Adipose tissue (tissue), 3 donors: ENCODE measurements at regions not wholly inside any gene's neighbourhood (a gene's known extent, or its start where the extent isn't known, plus 50 kb on each side); places are given as distances from the start of the nearest gene placed in this dataset.

Experiments used
- H3K27ac ChIP-seq: one replicate; pipeline ENCODE4 v1.5.1; 2013; ENCODE audit warnings: low read depth, low read length
- WGBS, 3 donors: extraction: QIAGEN DNeasy Blood & Tissue Kit; methylation state at CpG; one replicate each; pipeline ENCODE4 v1.1.7; 2013; 5-methylcytosine and 5-hydroxymethylcytosine counted together
- donor health status: healthy with polysubstance abuse.
- donor health status: Bipolar disorder and iron deficiency.
- donor health status: healthy.

DNA sequence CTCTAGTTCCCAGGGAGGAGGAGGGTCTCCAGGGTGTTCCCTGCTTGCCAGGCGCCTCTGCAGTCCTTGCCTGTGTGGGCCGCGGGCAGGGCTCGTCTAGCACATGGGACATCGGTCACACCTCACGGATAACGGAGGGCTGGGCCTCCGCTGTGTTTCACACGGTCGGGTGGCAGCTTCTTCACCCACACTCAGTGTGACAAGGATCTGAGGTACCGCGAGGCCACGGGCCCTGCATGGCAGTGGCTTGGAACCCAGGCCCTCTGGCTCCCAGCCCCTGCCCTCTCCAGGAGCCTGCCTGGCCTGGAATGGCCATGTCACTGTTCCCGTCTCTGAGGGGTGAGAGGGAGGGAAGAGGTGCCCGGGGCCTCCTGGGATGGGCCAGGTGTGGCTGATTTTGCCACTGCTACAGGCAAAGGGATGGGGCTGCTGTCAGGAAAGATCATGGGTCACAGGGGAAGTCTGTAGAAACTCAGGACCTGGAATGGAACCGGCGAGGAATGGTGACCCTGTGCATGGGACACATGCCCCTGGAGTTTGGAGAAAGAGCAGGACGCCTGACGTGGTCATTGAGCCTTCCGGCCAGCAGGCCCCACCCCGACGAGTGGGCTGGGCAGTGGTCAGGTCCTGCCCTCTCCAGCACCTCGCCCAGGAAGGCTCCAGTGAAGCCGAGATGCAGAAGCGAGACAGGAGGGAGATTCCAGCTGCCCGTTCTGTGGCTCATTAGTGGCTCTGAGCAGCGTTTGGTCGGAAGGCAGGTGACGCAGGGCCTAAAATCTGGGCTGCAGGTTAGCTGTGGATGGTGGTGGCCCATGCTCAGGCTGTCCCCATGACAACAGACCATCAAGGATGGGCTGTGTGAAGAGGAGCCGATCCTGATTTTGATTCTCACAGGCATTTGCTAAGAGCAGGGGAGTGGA, 76.5 kb upstream of the GSE1 start:
- H3K27ac ChIP-seq = no peak overlapping the region
- 55 to 75% (median 56%) methylated on average over 30 of the region's 30 CpGs for WGBS, 3 donors

- WGBS, 3 donors = 93 to 96% (median 95%) methylated on average over 16 of the region's 16 CpGs
- H3K27ac ChIP-seq = no peak overlapping the region
Observed at GRCh38 chr16:85537331-85537788, 75.8 kb upstream of the GSE1 start.

DNA sequence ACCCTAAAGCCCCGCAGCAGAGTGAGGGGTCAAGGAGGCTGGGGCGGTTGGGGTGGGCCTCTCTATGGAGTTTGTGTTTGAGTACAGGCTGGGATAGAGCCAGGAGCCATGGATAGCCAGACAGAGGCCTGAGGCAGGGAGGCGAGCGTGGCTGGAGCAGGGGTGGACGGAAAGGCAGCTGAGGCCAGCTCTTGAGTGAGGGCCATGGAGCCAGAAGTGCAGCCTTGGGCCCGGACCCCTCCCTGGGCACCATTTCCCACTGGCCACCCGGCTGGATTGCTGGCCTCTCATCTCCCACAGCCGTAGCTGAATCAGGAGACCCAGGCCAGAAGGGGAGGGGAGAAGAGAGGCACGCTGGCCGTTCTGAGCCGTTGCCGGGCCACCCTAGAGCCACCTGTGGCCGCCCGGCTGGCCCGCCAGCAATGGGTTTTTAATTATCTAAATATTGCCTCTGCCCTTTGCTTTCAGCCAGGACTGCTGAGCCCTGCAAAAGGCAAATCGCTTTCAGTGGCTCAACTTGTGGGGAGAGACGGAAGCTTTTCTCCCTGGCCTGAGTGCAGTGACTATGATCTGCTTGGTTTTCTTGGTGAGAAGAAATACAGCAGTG, 75.2 kb upstream of the GSE1 start:
- no peak overlapping the region for H3K27ac ChIP-seq
- WGBS, 3 donors = 81 to 86% (median 83%) methylated on average over 17 of the region's 17 CpGs

DNA sequence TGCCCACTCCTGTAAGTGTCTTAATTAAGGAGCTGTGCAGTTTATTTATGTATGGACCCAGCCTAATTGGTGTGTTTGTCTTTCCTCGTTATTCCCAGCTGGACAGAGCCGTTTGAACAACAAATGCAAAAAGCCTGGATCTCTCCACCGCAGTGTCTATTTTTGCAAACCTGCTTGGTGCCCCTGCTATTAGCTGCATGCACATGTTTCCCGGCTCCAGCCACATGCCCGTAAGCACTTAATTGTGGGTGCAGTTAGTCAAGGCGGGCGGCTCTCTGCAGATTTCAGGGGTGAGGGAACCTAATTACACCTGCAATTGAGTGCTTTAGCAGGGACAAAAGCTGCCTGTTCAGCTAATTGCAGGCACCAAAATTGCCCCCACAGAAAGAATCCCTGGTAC, 74.0 kb upstream of the GSE1 start:
- H3K27ac ChIP-seq = no peak overlapping the region
- WGBS, 3 donors = 94 to 98% (median 96%) methylated on average over 7 of the region's 7 CpGs

- 92 to 99% (median 93%) methylated on average over 12 of the region's 12 CpGs for WGBS, 3 donors
Observed at GRCh38 chr16:85539629-85540291, 73.4 kb upstream of the GSE1 start.

GRCh38 chr16:85541181-85541580, 71.9 kb upstream of the GSE1 start:
- 61 to 85% (median 82%) methylated on average over 8 of the region's 8 CpGs for WGBS, 3 donors

More at GRCh38 chr16:85539629-85540291, 73.4 kb upstream of the GSE1 start:
- H3K27ac ChIP-seq = no peak overlapping the region

GRCh38 chr16:85541619-85541979, 71.5 kb upstream of the GSE1 start:
- WGBS, 3 donors = 56 to 88% (median 80%) methylated on average over 7 of the region's 7 CpGs
- no peak overlapping the region for H3K27ac ChIP-seq

More at GRCh38 chr16:85541181-85541580, 71.9 kb upstream of the GSE1 start:
- no peak overlapping the region for H3K27ac ChIP-seq

GRCh38 chr16:85541980-85542900, 70.9 kb upstream of the GSE1 start:
- 73 to 79% (median 74%) methylated on average over 20 of the region's 20 CpGs for WGBS, 3 donors
- H3K27ac ChIP-seq = no peak overlapping the region

DNA sequence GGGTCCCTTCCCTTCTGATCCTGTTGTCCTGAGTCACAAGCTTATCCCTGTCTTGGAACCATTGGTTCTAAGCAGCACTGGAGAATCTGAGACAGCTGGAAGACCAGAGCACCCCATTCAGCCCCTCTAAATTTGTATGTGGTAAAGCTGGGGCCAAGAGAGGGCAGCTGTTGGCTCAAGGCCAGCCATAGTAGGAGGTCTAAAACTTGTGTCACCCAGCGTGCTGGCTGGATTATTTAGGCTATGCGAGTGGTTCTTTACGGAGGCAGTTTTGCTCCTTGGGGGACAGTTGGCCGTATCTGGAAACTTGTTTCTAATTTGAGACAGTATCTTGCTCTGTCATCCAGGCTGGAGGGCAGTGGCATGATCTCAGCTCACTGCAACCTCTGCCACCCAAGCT, 69.6 kb upstream of the GSE1 start:
- WGBS, 3 donors = 57 to 87% (median 70%) methylated on average over 4 of the region's 4 CpGs
- H3K27ac ChIP-seq = no peak overlapping the region

DNA sequence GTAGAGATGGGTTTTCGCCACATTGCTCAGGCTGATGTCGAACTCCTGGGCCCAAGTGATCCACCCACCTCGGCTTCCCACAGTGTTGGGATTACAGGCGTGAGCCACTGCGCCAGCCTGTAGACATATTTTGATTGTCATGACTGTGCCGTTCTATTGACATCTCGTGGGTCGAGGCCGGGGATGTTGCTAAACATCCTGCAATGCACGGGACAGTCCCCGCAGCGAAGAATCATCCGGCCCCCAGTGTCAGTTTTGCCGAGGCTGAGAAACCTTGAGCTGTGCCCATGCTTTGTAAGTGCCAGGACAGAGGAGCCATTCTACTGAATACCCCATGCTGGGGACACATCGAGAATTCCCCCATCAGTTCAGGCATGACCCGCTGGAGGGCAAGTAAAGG, 69.1 kb upstream of the GSE1 start:
- 70 to 95% (median 77%) methylated on average over 16 of the region's 16 CpGs for WGBS, 3 donors
- H3K27ac ChIP-seq = no peak overlapping the region

DNA sequence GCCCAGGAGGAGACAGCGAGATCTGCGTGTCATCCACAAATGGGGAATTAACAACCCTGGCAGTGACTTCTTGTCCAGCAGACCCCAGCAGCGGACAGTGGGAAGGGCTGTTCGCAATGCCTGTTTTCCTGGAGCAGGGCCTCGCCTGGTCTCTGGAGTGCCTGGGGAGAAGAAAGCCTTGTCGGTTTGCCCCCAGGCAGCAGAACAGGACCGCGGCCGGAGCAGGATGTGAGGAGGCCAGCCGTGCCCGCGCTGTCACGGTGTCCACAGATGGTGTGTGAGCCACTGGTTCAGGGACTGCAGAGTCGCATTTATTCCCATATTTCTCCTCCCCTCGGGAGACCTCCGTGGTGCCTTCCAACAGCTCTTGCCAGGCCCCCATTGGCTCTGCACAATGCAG, 68.5 kb upstream of the GSE1 start:
- H3K27ac ChIP-seq = no peak overlapping the region

DNA sequence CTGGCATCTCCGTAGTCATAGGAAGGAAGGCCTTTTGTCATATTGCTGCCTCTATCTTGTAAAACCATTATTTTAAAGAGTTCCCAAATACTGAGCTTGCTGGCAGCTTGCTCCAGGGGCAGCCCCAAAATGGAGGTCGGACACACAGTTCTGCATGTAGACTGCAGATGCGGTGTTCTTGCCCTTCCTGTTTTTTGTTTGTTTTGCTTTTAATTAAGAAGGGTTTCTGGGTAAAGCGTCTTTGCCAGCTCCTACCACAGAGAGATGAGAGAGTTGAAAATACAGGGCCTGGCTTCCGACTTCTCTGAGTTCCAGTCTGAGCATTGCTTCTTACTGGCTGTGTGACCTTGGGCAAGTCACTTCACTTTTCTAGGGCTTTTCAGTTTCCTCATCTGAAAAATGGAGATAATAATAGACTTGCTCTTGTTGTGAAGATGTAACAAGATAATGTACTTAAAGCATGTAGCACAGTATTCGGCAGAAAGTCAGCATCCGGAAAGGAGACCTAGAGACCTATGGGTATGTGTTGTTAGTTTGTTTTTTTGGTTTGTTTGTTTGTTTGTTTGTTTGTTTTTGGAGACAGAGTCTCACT, 67.8 kb upstream of the GSE1 start:
- 69 to 89% (median 71%) methylated on average over 7 of the region's 7 CpGs for WGBS, 3 donors

More for the DNA sequence above, 68.5 kb upstream of the GSE1 start:
- WGBS, 3 donors = 61 to 90% (median 69%) methylated on average over 16 of the region's 16 CpGs

GRCh38 chr16:85546585-85547447, 66.3 kb upstream of the GSE1 start:
- 81 to 92% (median 85%) methylated on average over 21 of the region's 21 CpGs for WGBS, 3 donors
- no peak overlapping the region for H3K27ac ChIP-seq

More for the DNA sequence above, 67.8 kb upstream of the GSE1 start:
- no peak overlapping the region for H3K27ac ChIP-seq

GRCh38 chr16:85548375-85548774, 64.7 kb upstream of the GSE1 start:
- no peak overlapping the region for H3K27ac ChIP-seq
- 92 to 95% (median 94%) methylated on average over 9 of the region's 9 CpGs for whole genome bisulfite sequencing, 3 donors

GRCh38 chr16:85549766-85550421, 63.2 kb upstream of the GSE1 start:
- 72 to 73% (median 73%) methylated on average over 13 of the region's 13 CpGs for WGBS, 3 donors
- no peak overlapping the region for H3K27ac ChIP-seq

DNA sequence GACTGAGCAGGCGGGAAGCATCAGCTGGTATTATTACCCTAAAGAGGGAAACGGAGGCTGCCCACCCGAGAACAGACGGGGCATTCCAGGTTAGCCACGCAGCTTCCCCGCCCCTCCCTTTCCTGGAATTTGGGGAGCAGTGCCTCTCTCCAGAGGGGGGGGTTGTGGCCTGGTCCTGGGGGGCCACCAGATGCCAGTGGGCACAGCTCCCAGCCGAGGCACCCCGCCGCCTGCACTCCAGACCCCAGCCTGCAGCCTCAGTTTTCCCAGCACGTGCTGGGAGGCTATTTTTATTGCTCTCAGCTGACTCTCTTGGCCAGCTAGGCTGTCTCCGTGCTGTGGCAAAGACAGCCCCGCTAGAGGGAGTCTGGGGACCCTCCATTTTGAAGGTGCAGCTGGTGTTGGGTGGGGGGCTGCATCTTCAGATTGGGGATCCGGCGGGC, 62.7 kb upstream of the GSE1 start:
- WGBS, 3 donors = 63 to 77% (median 76%) methylated on average over 14 of the region's 14 CpGs
- H3K27ac ChIP-seq = no peak overlapping the region
